ENCODE measurements at regions not wholly inside any gene's neighbourhood (a gene's known extent, or its start where the extent isn't known, plus 50 kb on each side); places are given as distances from the start of the nearest gene placed in this dataset.
A peak's percentile ranks its signal among the peaks of the same experiment; 100 is the strongest.
"Not testable (repeated sequence)": the region's sequence is repeated elsewhere in the genome, so short reads cannot be mapped to it uniquely, and the experiment has no call there.

GRCh38 chr4:152197211-152197610 lies 338.7 kb downstream of the FBXW7 start:
- no peak for DNase-seq (ENCODE audit: low read depth in 2 of 2)

GRCh38 chr4:152195888-152196287 lies 340.0 kb downstream of the FBXW7 start:
- DNase-seq (ENCODE audit: low read depth in 2 of 2), result no peak

- DNase-seq (ENCODE audit: low read depth in 2 of 2), result no peak
These were observed 342.8 kb downstream of the FBXW7 start for GRCh38 chr4:152193059-152193458.

GRCh38 chr4:152190907-152191306 lies 345.0 kb downstream of the FBXW7 start:
- DNase-seq (ENCODE audit: low read depth in 2 of 2), result no peak

GRCh38 chr4:152189451-152190179 lies 346.3 kb downstream of the FBXW7 start:
- DNase-seq (ENCODE audit: low read depth in 2 of 2), result no peak

- no peak for DNase-seq (ENCODE audit: low read depth in 2 of 2)
These were observed 347.1 kb downstream of the FBXW7 start for GRCh38 chr4:152188801-152189200.

GRCh38 chr4:152187693-152188092 lies 348.2 kb downstream of the FBXW7 start:
- no peak for DNase-seq (ENCODE audit: low read depth in 2 of 2)

- no peak for DNase-seq (ENCODE audit: low read depth in 2 of 2)
These were observed 349.9 kb downstream of the FBXW7 start for GRCh38 chr4:152185786-152186550.

GRCh38 chr4:152181150-152181549 lies 354.7 kb downstream of the FBXW7 start:
- no peak for DNase-seq (ENCODE audit: low read depth in 2 of 2)

GRCh38 chr4:152180369-152180768 lies 355.5 kb downstream of the FBXW7 start:
- no peak for DNase-seq (ENCODE audit: low read depth in 2 of 2)

GRCh38 chr4:152177538-152177937 lies 358.4 kb downstream of the FBXW7 start:
- DNase-seq (ENCODE audit: low read depth in 2 of 2), result not testable (repeated sequence)

- no peak for DNase-seq (ENCODE audit: low read depth in 2 of 2)
These were observed 359.2 kb downstream of the FBXW7 start for GRCh38 chr4:152176627-152177214.

GRCh38 chr4:152175586-152175985 lies 360.3 kb downstream of the FBXW7 start:
- no peak for DNase-seq (ENCODE audit: low read depth in 2 of 2)

- DNase-seq (ENCODE audit: low read depth in 2 of 2), result no peak
These were observed 363.7 kb downstream of the FBXW7 start for GRCh38 chr4:152172146-152172545.

- no peak for DNase-seq (ENCODE audit: low read depth in 2 of 2)
These were observed 364.3 kb downstream of the FBXW7 start for GRCh38 chr4:152171556-152171955.

- DNase-seq (ENCODE audit: low read depth in 2 of 2), result no peak
These were observed 366.2 kb downstream of the FBXW7 start for GRCh38 chr4:152169683-152170082.

- DNase-seq (ENCODE audit: low read depth in 2 of 2), result no peak
These were observed 366.8 kb downstream of the FBXW7 start for GRCh38 chr4:152168987-152169616.

- peak in 1 of 2 donors; percentile 28 for DNase-seq (ENCODE audit: low read depth in 2 of 2)
These were observed 369.3 kb downstream of the FBXW7 start for GRCh38 chr4:152166567-152166966.

GRCh38 chr4:152165846-152166245 lies 370.0 kb downstream of the FBXW7 start:
- DNase-seq (ENCODE audit: low read depth in 2 of 2), result no peak

GRCh38 chr4:152165146-152165545 lies 370.7 kb downstream of the FBXW7 start:
- DNase-seq (ENCODE audit: low read depth in 2 of 2), result peak; percentile 44 to 63

- no peak for DNase-seq (ENCODE audit: low read depth in 2 of 2)
These were observed 371.3 kb downstream of the FBXW7 start for GRCh38 chr4:152164561-152164960.

GRCh38 chr4:152162331-152162697 lies 373.6 kb downstream of the FBXW7 start:
- no peak for DNase-seq (ENCODE audit: low read depth in 2 of 2)
